ENCODE measurements at regions not wholly inside any gene's neighbourhood (a gene's known extent, or its start where the extent isn't known, plus 50 kb on each side); places are given as distances from the start of the nearest gene placed in this dataset.

GRCh38 chr4:159445692-159446091 is 342.8 kb downstream of the RAPGEF2 start:
- no peak for DNase-seq

GRCh38 chr4:159446266-159446976 is 343.5 kb downstream of the RAPGEF2 start:
- DNase-seq, result peak; percentile 10 to 72

GRCh38 chr4:159447296-159447695 is 344.4 kb downstream of the RAPGEF2 start:
- DNase-seq, result no peak

GRCh38 chr4:159451006-159451405 is 348.1 kb downstream of the RAPGEF2 start:
- no peak for DNase-seq

- peak in 1 of 2 donors; percentile 80 for DNase-seq
Measured at GRCh38 chr4:159455675-159456237, 352.9 kb downstream of the RAPGEF2 start.

- DNase-seq, result no peak
Measured at GRCh38 chr4:159460371-159460770, 357.5 kb downstream of the RAPGEF2 start.

GRCh38 chr4:159463235-159463634 is 360.4 kb downstream of the RAPGEF2 start:
- no peak for DNase-seq

GRCh38 chr4:159464302-159464701 is 361.4 kb downstream of the RAPGEF2 start:
- DNase-seq, result no peak

GRCh38 chr4:159476886-159477285 is 374.0 kb downstream of the RAPGEF2 start:
- DNase-seq, result no peak

GRCh38 chr4:159480826-159481225 is 377.9 kb downstream of the RAPGEF2 start:
- no peak for DNase-seq

- no peak for DNase-seq
Measured at GRCh38 chr4:159481936-159482335, 379.1 kb downstream of the RAPGEF2 start.

GRCh38 chr4:159483110-159483781 is 380.4 kb downstream of the RAPGEF2 start:
- no peak for DNase-seq

- no peak for DNase-seq
Measured at GRCh38 chr4:159483782-159484741, 381.2 kb downstream of the RAPGEF2 start.

- no peak for DNase-seq
Measured at GRCh38 chr4:159484864-159485263, 382.0 kb downstream of the RAPGEF2 start.

- peak; percentile 0 to 45 for DNase-seq
Measured at GRCh38 chr4:159487284-159487747, 384.4 kb downstream of the RAPGEF2 start.

GRCh38 chr4:159489646-159490045 is 386.8 kb downstream of the RAPGEF2 start:
- DNase-seq, result no peak

GRCh38 chr4:159495515-159496236 is 392.8 kb downstream of the RAPGEF2 start:
- DNase-seq, result no peak

GRCh38 chr4:159496248-159496647 is 393.4 kb downstream of the RAPGEF2 start:
- no peak for DNase-seq

- DNase-seq, result no peak
Measured at GRCh38 chr4:159497936-159498335, 395.1 kb downstream of the RAPGEF2 start.

- no peak for DNase-seq
Measured at GRCh38 chr4:159498446-159499115, 395.7 kb downstream of the RAPGEF2 start.

GRCh38 chr4:159500861-159501260 is 398.0 kb downstream of the RAPGEF2 start:
- no peak for DNase-seq
